ENCODE measurements at regions not wholly inside any gene's neighbourhood (a gene's known extent, or its start where the extent isn't known, plus 50 kb on each side); places are given as distances from the start of the nearest gene placed in this dataset.

DNA sequence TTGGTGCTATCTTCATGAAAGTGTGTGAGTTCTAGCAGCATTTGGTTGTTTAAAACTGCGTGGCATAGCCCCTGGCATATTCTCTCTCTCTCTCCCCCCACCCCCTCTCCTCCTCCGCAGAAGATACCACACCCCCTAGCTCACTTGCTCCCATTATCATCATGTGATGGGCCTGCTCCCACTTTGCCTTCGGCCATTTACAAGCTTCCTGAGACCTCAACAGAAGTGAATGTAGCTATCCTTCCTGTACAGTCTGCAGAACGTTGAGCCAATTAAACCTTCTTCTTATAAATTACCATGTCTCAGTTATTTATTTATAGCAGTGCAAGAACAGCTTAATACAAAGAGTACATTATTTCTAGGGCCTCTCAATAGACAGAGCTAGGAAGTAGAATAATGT is 1032.5 kb upstream of the CADM2 start:
- no peak overlapping the region for H3K4me2 ChIP-seq (ENCODE audit: extremely low read depth, insufficient read depth, low read length)
- H3K4me3 ChIP-seq (replicated peaks in 1 of 4; ENCODE audit: control extremely low read depth in 1 of 4, insufficient read depth in 1 of 4, low read depth in 3 of 4, low read length in 4 of 4): no peak overlapping the region
- no peaks in the 10 kb centered on the region for H3K36me3 ChIP-seq (ENCODE audit: control insufficient read depth, insufficient read depth, low read length)
- no peak for DNase-seq (ENCODE audit: low read depth in 2 of 2)
- no peaks in the 10 kb centered on the region for H3K9me3 ChIP-seq (ENCODE audit: control insufficient read depth, insufficient read depth, low read depth, low read length)
- no peaks in the 10 kb centered on the region for H4K20me1 ChIP-seq (ENCODE audit: control insufficient read depth, extremely low read depth, insufficient read depth, low read length)
- H3K79me2 ChIP-seq (ENCODE audit: control insufficient read depth, insufficient read depth, low read length): no peaks in the 10 kb centered on the region
- no peak overlapping the region for H3K27ac ChIP-seq (ENCODE audit: insufficient read depth, low read length)
- H3K4me1 ChIP-seq (ENCODE audit: control insufficient read depth, extremely low read depth, insufficient read depth, low read length): no peaks in the 10 kb centered on the region
- no peak overlapping the region for H3K9ac ChIP-seq (ENCODE audit: insufficient read depth, low read length)
- no peak overlapping the region for H2AFZ ChIP-seq (ENCODE audit: low read length)
- TF ChIP-seq, protein P1, sequence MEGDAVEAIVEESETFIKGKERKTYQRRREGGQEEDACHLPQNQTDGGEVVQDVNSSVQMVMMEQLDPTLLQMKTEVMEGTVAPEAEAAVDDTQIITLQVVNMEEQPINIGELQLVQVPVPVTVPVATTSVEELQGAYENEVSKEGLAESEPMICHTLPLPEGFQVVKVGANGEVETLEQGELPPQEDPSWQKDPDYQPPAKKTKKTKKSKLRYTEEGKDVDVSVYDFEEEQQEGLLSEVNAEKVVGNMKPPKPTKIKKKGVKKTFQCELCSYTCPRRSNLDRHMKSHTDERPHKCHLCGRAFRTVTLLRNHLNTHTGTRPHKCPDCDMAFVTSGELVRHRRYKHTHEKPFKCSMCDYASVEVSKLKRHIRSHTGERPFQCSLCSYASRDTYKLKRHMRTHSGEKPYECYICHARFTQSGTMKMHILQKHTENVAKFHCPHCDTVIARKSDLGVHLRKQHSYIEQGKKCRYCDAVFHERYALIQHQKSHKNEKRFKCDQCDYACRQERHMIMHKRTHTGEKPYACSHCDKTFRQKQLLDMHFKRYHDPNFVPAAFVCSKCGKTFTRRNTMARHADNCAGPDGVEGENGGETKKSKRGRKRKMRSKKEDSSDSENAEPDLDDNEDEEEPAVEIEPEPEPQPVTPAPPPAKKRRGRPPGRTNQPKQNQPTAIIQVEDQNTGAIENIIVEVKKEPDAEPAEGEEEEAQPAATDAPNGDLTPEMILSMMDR (conservative IDR thresholded peaks at IDR 0.05 in 1 of 2, IDR thresholded peaks at IDR 0.05 in 1 of 2; ENCODE audit: low read depth in 1 of 2, low read length in 2 of 2): no peak
- no peak for TF ChIP-seq EZH2 (IDR thresholded peaks at IDR 0.05; ENCODE audit: low read length, missing control alignments)
- no peaks in the 10 kb centered on the region for H3K27me3 ChIP-seq (ENCODE audit: control insufficient read depth, insufficient read depth, low read length)

DNA sequence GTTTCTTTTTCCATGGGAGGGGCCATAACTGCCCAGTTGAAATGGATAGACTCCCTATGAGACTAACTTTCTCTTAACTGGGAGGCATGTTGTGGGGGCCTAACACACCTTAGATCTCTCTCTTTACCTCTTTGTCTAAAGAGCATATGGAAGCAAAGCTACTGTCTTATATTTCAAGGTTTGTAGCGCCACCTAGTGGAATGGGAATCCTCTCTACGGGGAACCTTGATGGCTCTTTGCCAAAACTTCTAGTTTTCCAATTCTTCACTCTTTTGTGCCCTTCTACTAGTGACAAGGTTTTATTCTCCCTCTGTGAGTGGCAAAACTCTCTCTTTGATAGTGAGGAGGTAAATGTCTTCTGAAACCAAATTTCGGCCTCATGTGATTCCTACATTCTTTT is 1030.4 kb upstream of the CADM2 start:
- H3K27me3 ChIP-seq (ENCODE audit: control insufficient read depth, insufficient read depth, low read length): no peaks in the 10 kb centered on the region
- H4K20me1 ChIP-seq (ENCODE audit: control insufficient read depth, extremely low read depth, insufficient read depth, low read length): no peaks in the 10 kb centered on the region
- H3K79me2 ChIP-seq (ENCODE audit: control insufficient read depth, insufficient read depth, low read length): no peaks in the 10 kb centered on the region
- H3K4me2 ChIP-seq (ENCODE audit: extremely low read depth, insufficient read depth, low read length): no peak overlapping the region
- no peaks in the 10 kb centered on the region for H3K9me3 ChIP-seq (ENCODE audit: control insufficient read depth, insufficient read depth, low read depth, low read length)
- no peak overlapping the region for H3K27ac ChIP-seq (ENCODE audit: insufficient read depth, low read length)
- TF ChIP-seq, protein P1 (conservative IDR thresholded peaks at IDR 0.05 in 1 of 2, IDR thresholded peaks at IDR 0.05 in 1 of 2; ENCODE audit: low read depth in 1 of 2, low read length in 2 of 2): no peak
- TF ChIP-seq EZH2 (IDR thresholded peaks at IDR 0.05; ENCODE audit: low read length, missing control alignments): no peak
- no peak overlapping the region for H3K9ac ChIP-seq (ENCODE audit: insufficient read depth, low read length)
- H2AFZ ChIP-seq (ENCODE audit: low read length): no peak overlapping the region
- DNase-seq (ENCODE audit: low read depth in 2 of 2): peak in 1 of 2 donors; percentile 27
- H3K36me3 ChIP-seq (ENCODE audit: control insufficient read depth, insufficient read depth, low read length): no peaks in the 10 kb centered on the region
- no peaks in the 10 kb centered on the region for H3K4me1 ChIP-seq (ENCODE audit: control insufficient read depth, extremely low read depth, insufficient read depth, low read length)
- H3K4me3 ChIP-seq (replicated peaks in 1 of 4; ENCODE audit: control extremely low read depth in 1 of 4, insufficient read depth in 1 of 4, low read depth in 3 of 4, low read length in 4 of 4): no peak overlapping the region

DNA sequence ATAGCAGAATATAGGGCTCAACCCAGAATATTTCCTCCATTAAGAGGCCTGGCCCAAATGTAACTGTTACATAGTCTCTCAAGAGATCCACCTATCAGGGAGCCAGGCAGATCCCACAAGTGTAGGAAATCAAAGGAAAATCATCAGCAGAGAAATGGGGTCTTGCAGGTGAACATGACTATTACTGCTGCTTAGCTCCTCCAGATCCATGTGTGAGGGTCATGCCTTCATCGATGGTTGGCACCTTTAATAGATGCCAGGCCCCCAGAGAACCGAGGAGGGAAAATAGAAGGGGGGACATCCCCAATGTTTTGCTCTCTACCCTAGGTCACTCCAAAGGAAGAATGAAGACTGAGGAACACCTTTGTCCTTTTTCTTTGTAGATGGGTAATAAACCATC is 1029.9 kb upstream of the CADM2 start:
- peak; percentile 1 to 16 for DNase-seq (ENCODE audit: low read depth in 2 of 2)
- TF ChIP-seq, protein P1 (conservative IDR thresholded peaks at IDR 0.05 in 1 of 2, IDR thresholded peaks at IDR 0.05 in 1 of 2; ENCODE audit: low read depth in 1 of 2, low read length in 2 of 2): no peak
- no peak for TF ChIP-seq EZH2 (IDR thresholded peaks at IDR 0.05; ENCODE audit: low read length, missing control alignments)
- no peak overlapping the region for H3K9ac ChIP-seq (ENCODE audit: insufficient read depth, low read length)

More for the DNA sequence above, 1029.9 kb upstream of the CADM2 start:
- no peaks in the 10 kb centered on the region for H4K20me1 ChIP-seq (ENCODE audit: control insufficient read depth, extremely low read depth, insufficient read depth, low read length)
- H3K79me2 ChIP-seq (ENCODE audit: control insufficient read depth, insufficient read depth, low read length): no peaks in the 10 kb centered on the region
- H2AFZ ChIP-seq (ENCODE audit: low read length): no peak overlapping the region
- no peaks in the 10 kb centered on the region for H3K9me3 ChIP-seq (ENCODE audit: control insufficient read depth, insufficient read depth, low read depth, low read length)
- no peak overlapping the region for H3K27ac ChIP-seq (ENCODE audit: insufficient read depth, low read length)
- no peaks in the 10 kb centered on the region for H3K27me3 ChIP-seq (ENCODE audit: control insufficient read depth, insufficient read depth, low read length)
- H3K4me1 ChIP-seq (ENCODE audit: control insufficient read depth, extremely low read depth, insufficient read depth, low read length): no peaks in the 10 kb centered on the region
- no peak overlapping the region for H3K4me2 ChIP-seq (ENCODE audit: extremely low read depth, insufficient read depth, low read length)
- no peaks in the 10 kb centered on the region for H3K36me3 ChIP-seq (ENCODE audit: control insufficient read depth, insufficient read depth, low read length)
- no peak overlapping the region for H3K4me3 ChIP-seq (replicated peaks in 1 of 4; ENCODE audit: control extremely low read depth in 1 of 4, insufficient read depth in 1 of 4, low read depth in 3 of 4, low read length in 4 of 4)

Measured in fibroblast of lung (primary cell).